ENCODE measurements at regions not wholly inside any gene's neighbourhood (a gene's known extent, or its start where the extent isn't known, plus 50 kb on each side); places are given as distances from the start of the nearest gene placed in this dataset.
"Not testable (repeated sequence)": the region's sequence is repeated elsewhere in the genome, so short reads cannot be mapped to it uniquely, and the experiment has no call there.

GRCh38 chr13:60881507-60881906 lies 484.5 kb downstream of the TDRD3 start:
- DNase-seq = no peak

- no peak for DNase-seq
These were observed 476.1 kb downstream of the TDRD3 start for GRCh38 chr13:60873116-60873515.

- DNase-seq = no peak
These were observed 473.1 kb downstream of the TDRD3 start for GRCh38 chr13:60869941-60870613.

- DNase-seq = no peak
These were observed 472.2 kb downstream of the TDRD3 start for GRCh38 chr13:60869225-60869624.

- no peak for DNase-seq
These were observed 465.0 kb downstream of the TDRD3 start for GRCh38 chr13:60862036-60862435.

GRCh38 chr13:60857698-60858097 lies 460.7 kb downstream of the TDRD3 start:
- no peak for DNase-seq

- no peak for DNase-seq
These were observed 455.9 kb downstream of the TDRD3 start for GRCh38 chr13:60852886-60853285.

GRCh38 chr13:60851378-60851777 lies 454.4 kb downstream of the TDRD3 start:
- no peak for DNase-seq

- no peak for DNase-seq
These were observed 453.5 kb downstream of the TDRD3 start for GRCh38 chr13:60850526-60850925.

- DNase-seq = no peak
These were observed 441.6 kb downstream of the TDRD3 start for GRCh38 chr13:60838581-60838980.

GRCh38 chr13:60837806-60838205 lies 440.8 kb downstream of the TDRD3 start:
- no peak for DNase-seq

- no peak for DNase-seq
These were observed 439.8 kb downstream of the TDRD3 start for GRCh38 chr13:60836821-60837220.

GRCh38 chr13:60811581-60811980 lies 414.6 kb downstream of the TDRD3 start:
- no peak for DNase-seq

GRCh38 chr13:60805640-60806039 lies 408.6 kb downstream of the TDRD3 start:
- not testable (repeated sequence) for DNase-seq

GRCh38 chr13:60798503-60798902 lies 401.5 kb downstream of the TDRD3 start:
- DNase-seq = no peak

- DNase-seq = no peak
These were observed 400.1 kb downstream of the TDRD3 start for GRCh38 chr13:60797112-60797511.

- no peak for DNase-seq
These were observed 397.7 kb downstream of the TDRD3 start for GRCh38 chr13:60794751-60795150.

- no peak for DNase-seq
These were observed 393.6 kb downstream of the TDRD3 start for GRCh38 chr13:60790620-60791019.

- no peak for DNase-seq
These were observed 391.3 kb downstream of the TDRD3 start for GRCh38 chr13:60788156-60788829.

- DNase-seq = no peak
These were observed 390.1 kb downstream of the TDRD3 start for GRCh38 chr13:60787083-60787482.

GRCh38 chr13:60772726-60773125 lies 375.7 kb downstream of the TDRD3 start:
- no peak for DNase-seq

GRCh38 chr13:60765700-60766411 lies 368.8 kb downstream of the TDRD3 start:
- DNase-seq = no peak

- no peak for DNase-seq
These were observed 362.5 kb downstream of the TDRD3 start for GRCh38 chr13:60759499-60759898.

- no peak for DNase-seq
These were observed 361.6 kb downstream of the TDRD3 start for GRCh38 chr13:60758637-60759036.
